SK-N-SH (cell line): ENCODE measurements at regions not wholly inside any gene's neighbourhood (a gene's known extent, or its start where the extent isn't known, plus 50 kb on each side); places are given as distances from the start of the nearest gene placed in this dataset.

Experiments used
- CHD2 ChIP-seq: fragments of 150-350 bp; IDR thresholded peaks from 2 replicates; pipeline ENCODE4 v1.6.1; 2018; ENCODE audit warnings: low read length; ENCODE audit not compliant: partially characterized antibody
- CTCF ChIP-seq: fragments of 200-600 bp; sonication (generic); IDR thresholded peaks from 2 replicates; pipeline ENCODE4 v1.6.1; 2017; ENCODE audit warnings: antibody characterized with exemption, mild to moderate bottlenecking, moderate library complexity
- EP300 ChIP-seq, 2 experiments: IDR thresholded peaks; 2 replicates each; pipeline versions ENCODE4 v1.4.0 to v1.6.1; 2012; ENCODE audit warnings: borderline replicate concordance in 1 of 2, low read depth in 1 of 2, low read length in 1 of 2
- EZH2phosphoT487 ChIP-seq: fragments of 200-600 bp; sonication (generic); IDR thresholded peaks from 2 replicates; pipeline ENCODE4 v1.6.1; 2017; ENCODE audit warnings: low read depth, mixed run types, mild to moderate bottlenecking, antibody characterized with exemption, moderate library complexity, borderline replicate concordance
- FOSL2 ChIP-seq: IDR thresholded peaks from 2 replicates; pipeline ENCODE4 v1.4.0; 2012; ENCODE audit warnings: low read depth, mild to moderate bottlenecking, moderate library complexity, borderline replicate concordance
- GABPA ChIP-seq: IDR thresholded peaks from 2 replicates; pipeline ENCODE4 v1.4.0; 2012; ENCODE audit warnings: low read depth, mild to moderate bottlenecking
- JUND ChIP-seq: IDR thresholded peaks from 2 replicates; pipeline ENCODE4 v1.4.0; 2012
- MAX ChIP-seq: IDR thresholded peaks from 2 replicates; pipeline ENCODE4 v1.4.0; 2012; ENCODE audit warnings: low read depth
- POLR2AphosphoS5 ChIP-seq: IDR thresholded peaks from 2 replicates; pipeline ENCODE4 v1.6.1; 2012; ENCODE audit warnings: low read depth, low read length
- RAD21 ChIP-seq: IDR thresholded peaks from 2 replicates; pipeline ENCODE4 v1.6.1; 2012; ENCODE audit warnings: mild to moderate bottlenecking, low read length
- SMC3 ChIP-seq: IDR thresholded peaks from 2 replicates; pipeline ENCODE4 v1.6.1; 2012; ENCODE audit warnings: low read depth, low read length, improper control_type of control experiment
- TAF1 ChIP-seq: IDR thresholded peaks from 2 replicates; pipeline ENCODE4 v1.6.1; 2012; ENCODE audit warnings: low read depth, mild to moderate bottlenecking, low read length, moderate library complexity, borderline replicate concordance

GRCh38 chr16:5589812-5590373, 492.3 kb upstream of the EEF2KMT start:
- TF ChIP-seq EZH2phosphoT487 (no peak), POLR2AphosphoS5 (no peak), TAF1 (no peak), CTCF (no peak), GABPA (no peak), MAX (no peak), EP300 (IDR thresholded peaks at IDR 0.05; ENCODE audit: borderline replicate concordance in 1 of 2, low read depth in 1 of 2, low read length in 1 of 2) (no peak), CHD2 (no peak), JUND (no peak), FOSL2 (no peak), RAD21 (no peak), SMC3 (no peak)
